ENCODE measurements at regions not wholly inside any gene's neighbourhood (a gene's known extent, or its start where the extent isn't known, plus 50 kb on each side); places are given as distances from the start of the nearest gene placed in this dataset.

- DNase-seq: no peak
Observed at GRCh38 chr5:8580298-8580697, 711.4 kb downstream of the MTRR start.

GRCh38 chr5:8581047-8581446 is 712.1 kb downstream of the MTRR start:
- no peak for DNase-seq

DNA sequence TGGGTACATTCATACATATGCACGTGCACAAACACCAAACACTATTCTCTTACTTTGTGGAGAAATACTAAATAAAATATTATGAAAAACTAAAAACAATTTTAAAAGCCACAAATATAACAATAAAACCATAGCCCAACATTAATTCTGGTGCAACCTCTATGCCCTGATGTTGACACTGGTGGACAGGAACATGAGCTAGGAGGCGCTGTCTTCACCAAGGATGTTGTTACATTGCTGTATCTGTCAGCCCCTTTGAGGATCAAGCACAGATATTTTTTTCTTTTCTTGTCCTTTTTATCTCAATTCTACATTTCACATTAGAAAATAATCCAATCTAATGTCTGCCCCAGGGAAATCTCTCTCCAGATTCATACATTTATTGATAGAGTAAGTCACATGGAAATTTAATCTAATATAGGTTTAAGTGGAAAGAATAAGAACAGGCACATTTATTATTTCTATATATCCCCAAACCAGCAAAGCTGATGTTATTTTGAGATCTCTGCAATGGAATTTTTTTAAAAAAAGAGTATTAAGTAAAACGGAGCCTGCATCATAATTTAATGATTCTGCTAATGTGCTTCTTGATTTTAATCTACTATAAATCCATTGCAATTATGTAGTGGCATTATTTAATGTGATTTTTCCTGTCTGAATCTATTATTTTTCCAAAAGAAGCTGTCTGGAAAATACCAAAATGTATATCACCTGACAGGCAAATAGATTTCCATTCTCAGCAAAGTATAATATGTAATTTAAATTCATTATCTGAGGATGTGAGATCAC is 716.5 kb downstream of the MTRR start:
- DNase-seq: no peak

- no peak for DNase-seq
Observed at GRCh38 chr5:8590959-8591358, 722.0 kb downstream of the MTRR start.

DNA sequence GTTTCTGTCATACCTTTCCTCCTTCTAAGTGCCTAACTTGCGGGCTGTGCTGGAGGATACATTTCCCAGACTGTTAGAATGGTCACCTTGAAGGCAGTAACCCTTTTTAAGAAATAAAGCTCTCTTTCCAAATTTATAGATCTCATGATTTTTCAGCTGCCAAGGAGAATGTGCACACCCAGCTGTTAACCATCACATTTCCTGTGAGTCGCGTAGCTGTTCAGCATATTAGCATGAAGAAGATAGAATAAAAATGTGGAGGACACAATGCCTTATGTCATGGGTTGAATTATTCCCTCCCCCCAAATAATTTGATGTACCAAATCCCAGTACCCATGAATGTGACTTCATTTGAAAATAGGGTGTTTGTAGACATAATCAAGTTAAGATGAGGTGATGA is 729.4 kb downstream of the MTRR start:
- no peak for DNase-seq

DNA sequence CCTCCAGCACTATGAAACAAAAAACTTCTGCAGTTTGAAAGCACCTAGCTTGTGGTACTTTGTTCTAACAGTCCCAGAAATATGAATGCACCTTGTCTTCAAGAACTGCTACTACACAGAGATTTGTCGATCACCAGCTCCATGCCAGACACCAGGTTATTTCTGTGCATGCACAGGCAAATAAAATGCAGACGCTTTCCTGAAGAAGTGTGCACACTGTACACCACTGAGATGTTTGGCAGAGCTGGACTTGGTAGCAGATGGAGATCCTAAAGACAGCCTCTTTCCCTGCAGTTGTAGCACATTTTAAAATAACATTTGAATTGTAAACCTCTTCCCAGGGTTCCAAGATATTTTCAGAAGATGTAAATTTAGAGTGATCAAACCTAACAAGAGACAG is 730.0 kb downstream of the MTRR start:
- no peak for DNase-seq

DNA sequence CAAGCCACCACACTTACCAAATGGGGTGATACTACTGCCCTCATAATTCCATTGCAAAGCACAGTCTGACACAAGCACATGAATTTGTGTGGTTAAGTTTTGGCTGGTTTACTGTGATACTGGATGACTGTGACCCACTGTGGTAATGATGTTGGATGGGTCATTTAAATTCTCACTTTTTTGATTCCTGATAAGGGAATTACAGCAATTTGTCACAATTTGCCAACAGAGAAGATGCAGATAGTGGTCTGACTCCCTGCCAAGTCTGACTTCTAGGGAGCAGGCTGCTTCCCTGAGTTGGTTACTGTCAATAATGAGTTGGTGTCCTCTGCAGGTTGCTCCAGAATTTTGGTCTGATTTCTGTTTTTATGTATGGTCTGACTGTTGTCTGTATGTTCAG is 731.9 kb downstream of the MTRR start:
- DNase-seq: no peak

GRCh38 chr5:8601831-8602354 is 732.9 kb downstream of the MTRR start:
- DNase-seq: no peak

- DNase-seq: no peak
Observed at GRCh38 chr5:8606231-8606630, 737.3 kb downstream of the MTRR start.

DNA sequence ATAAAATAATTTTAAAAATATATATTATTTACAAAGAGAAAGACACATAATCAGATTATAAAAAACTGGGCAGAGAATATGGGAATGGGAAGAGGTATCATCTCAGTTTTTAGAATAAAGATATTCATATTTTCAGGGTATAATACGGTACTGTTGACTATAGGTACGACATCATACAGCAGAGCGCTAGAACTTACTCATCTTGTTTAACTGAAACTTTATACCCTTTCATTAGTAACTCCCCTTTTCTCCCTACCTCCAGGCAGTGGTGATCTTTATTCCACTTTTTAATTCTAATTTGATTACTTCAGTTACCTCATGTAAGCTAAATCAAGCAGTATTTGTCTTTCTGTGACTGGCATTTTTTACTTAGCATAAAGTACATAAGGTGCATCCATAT is 742.1 kb downstream of the MTRR start:
- DNase-seq: no peak

DNA sequence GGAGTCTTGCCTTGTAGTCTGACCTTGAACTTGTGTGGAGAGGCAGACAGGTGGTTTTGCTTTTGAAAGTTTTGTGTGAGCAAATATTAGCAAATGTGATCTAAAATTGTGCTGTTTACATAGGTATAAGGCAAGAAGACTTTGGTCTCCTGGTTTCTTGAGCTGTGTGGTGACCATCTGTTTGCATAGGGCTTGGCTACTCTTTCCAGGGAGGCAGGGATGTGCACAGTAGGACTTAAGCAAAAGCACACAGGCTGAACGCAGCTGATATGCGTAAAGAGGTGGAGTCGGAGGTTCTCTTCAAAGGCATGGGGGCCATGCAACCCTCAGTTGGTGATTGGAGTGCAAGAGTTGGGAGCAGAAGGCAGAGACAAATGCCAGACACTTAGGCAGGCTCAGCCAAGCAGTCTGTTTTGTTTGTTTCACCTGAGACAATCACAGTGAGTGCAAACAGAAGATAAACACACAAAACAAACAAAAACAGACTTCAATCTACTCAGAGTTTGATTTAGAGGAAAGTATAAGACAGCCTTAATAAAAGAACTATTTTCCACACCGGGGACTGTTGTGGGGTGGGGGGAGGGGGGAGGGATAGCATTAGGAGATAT is 744.2 kb downstream of the MTRR start:
- DNase-seq: no peak

- DNase-seq: no peak
Observed at GRCh38 chr5:8615142-8615858, 746.4 kb downstream of the MTRR start.

DNA sequence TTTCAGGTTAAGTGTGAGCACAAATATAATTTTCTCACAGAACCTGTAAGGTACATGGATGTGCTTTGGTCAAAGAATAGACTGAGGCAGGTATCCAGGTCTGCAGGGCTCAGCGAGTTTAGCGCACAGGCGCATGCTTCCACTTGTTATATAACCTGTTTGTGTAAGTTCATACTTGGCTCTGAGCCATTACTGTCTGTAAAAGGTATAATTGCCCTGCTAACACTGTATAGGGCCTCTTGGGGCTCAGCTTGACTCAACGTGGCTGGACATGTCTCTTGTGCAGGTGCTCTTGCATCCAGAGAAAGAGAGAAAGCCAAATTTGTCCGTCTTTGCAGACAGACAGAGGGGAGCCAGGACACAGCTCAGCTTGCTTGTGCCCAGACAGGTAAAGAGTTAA is 759.6 kb downstream of the MTRR start:
- no peak for DNase-seq

DNA sequence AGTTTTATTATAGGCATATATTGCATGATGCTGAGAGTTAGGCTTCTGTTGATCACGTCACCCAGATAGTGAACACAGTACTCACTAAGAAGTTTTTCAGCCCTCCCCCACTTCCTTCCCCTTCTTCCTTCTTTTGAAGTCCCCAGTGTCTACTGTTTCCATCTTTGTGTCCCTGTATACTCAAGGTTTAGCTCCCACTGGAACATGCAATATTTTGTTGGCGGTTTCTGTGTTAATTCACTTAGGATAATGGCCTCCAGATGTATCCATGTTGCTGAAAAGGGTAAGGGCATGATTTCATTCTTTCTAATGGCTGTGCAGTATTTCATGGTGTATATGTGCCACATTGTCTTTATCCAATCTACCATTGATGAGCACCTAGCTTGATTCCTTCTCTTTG is 764.3 kb downstream of the MTRR start:
- no peak for DNase-seq

DNA sequence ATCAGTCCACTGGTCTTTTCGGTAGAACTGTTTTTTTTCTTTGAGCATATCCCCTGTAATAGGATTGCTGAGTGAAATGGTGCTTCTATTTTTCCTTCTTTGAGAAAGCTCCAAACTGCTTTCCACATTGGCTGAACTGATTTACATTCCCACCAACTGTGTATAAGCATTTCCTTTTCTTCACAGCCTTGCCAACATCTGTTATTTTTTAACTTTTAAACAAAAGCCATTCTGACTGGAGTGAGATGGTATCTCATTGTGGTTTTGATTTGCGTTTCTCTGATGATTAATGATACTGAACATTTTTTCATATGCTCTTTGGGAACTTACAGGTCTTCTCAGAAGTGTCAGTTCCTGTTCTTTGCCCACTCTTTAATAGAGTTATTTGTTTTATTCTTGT is 764.7 kb downstream of the MTRR start:
- DNase-seq: no peak

- DNase-seq: no peak
Observed at GRCh38 chr5:8634219-8634618, 765.3 kb downstream of the MTRR start.

DNA sequence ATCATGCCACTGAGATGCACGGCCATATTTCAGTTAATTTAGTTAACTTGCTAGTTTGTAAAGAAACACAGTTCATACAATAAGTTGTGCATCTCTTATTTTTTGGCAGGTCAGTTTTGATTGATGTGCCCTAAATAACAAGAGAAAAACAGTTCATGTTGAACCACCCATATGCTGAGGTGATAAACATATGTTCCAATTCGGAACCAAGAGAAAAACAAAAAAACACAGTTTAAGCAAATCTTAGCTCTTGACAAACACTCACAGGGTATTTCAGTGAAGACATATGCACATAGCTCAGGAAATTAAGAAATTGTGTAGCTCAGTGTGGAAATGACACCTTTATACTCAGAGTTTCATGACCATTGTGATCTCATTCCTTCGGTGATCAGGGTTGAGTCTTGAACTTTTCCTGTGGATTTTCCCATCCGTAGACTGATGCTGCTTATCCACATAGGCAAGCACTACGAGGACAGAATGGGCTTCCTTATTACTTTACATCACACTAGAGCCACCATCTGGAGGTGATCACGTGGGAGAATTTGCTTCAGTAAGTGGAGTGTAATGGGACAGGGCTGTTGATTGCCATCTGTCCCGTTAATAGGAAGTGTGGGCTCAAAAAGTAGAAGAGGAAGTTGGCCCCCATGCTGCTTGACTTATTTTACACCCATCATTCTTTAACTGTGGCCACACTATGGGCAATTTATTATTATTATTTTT is 773.0 kb downstream of the MTRR start:
- DNase-seq: no peak

- DNase-seq: no peak
Observed at GRCh38 chr5:8644377-8644776, 775.4 kb downstream of the MTRR start.

DNA sequence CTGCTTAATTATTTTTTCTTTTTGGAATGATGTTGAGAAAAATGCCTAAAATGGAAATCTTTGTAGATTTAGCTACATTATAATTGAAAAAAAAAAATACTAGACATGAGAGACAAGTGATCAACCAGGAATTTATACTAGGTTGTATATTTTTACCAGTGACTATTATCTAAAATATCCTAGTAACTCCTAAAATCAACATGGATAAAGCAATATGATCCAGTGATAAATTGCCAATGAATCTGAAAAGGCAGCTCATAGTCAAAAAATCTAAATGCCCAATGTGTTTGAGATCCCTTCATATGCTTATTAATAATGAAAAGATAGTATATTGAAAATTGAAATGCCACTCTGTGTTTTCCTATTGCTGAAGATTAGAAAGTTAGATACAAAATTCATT is 778.2 kb downstream of the MTRR start:
- no peak for DNase-seq

DNA sequence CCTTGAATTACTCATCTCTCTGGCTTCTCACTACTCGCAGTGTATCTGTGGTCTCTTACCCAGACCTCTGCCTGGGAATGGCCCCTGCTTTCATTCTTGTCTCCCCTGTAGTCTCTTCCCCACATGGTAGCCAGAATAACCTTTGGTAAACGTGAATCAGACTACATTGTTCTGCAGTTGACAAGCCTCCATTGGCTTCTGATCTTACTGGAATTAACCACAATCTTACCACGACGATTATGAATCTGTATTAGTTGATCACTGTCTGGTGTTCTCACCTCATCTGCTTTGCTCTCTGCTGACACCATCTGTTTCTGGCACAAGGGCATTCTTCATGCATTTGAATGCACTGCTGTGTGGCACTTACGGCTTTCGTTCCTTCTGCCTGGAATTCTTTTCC is 781.2 kb downstream of the MTRR start:
- no peak for DNase-seq

- no peak for DNase-seq
Observed at GRCh38 chr5:8660133-8660893, 791.4 kb downstream of the MTRR start.

- no peak for DNase-seq
Observed at GRCh38 chr5:8663374-8663773, 794.4 kb downstream of the MTRR start.

GRCh38 chr5:8675182-8675581 is 806.2 kb downstream of the MTRR start:
- no peak for DNase-seq
